ENCODE measurements at regions not wholly inside any gene's neighbourhood (a gene's known extent, or its start where the extent isn't known, plus 50 kb on each side); places are given as distances from the start of the nearest gene placed in this dataset.

GRCh38 chr6:140036196-140036595 is 661.7 kb upstream of the CITED2 start:
- no peak overlapping the region for H3K4me3 Mint-ChIP-seq (ENCODE audit: unreplicated experiment)

DNA sequence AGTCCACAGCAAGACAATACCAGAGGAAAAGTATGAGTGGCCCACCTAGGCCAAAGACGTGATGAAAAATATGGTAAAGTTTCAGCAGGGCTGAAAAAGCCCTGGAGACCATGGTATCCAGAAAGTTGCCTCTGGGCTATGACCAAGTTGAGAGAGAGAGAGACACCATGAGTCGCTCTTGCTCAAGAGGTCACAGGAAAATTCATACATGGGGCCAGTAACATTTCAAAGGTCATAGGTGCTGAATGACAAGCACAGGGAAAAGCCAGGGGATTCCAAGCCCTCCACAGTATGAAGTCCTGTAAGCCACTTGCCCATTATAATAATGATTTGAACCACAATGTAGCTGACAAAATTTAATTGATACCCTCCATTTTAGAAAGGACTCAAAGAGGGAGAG is 657.7 kb upstream of the CITED2 start:
- Histone ChIP-seq H3K4me2 (ENCODE audit: low read length) (no peak overlapping the region), H4K20me1 (ENCODE audit: insufficient read depth, low read length) (no peaks in the 10 kb centered on the region), H3K36me3 (ENCODE audit: insufficient read depth, low read length) (no peaks in the 10 kb centered on the region), H3K27me3 (ENCODE audit: insufficient read depth, low read length) (no peaks in the 10 kb centered on the region), H3K4me1 (ENCODE audit: insufficient read depth, low read length) (no peaks in the 10 kb centered on the region), H2AFZ (ENCODE audit: low read depth, low read length) (no peak overlapping the region), H3K9ac (ENCODE audit: low read length) (no peak overlapping the region), H3K27ac (ENCODE audit: low read depth, low read length) (no peak overlapping the region), H3K79me2 (ENCODE audit: insufficient read depth, low read length) (no peaks in the 10 kb centered on the region), H3K4me3 (ENCODE audit: insufficient read depth, low read depth, low read length) (no peak overlapping the region), H3K9me3 (ENCODE audit: insufficient read depth, low read depth, low read length) (peaks cover 8% of the 10 kb centered on the region)
- no peak for DNase-seq (ENCODE audit: low read depth)
- H3K4me3 Mint-ChIP-seq (ENCODE audit: unreplicated experiment) = no peak overlapping the region
- H3K27me3 Mint-ChIP-seq (ENCODE audit: low read depth, unreplicated experiment) = no peaks in the 10 kb centered on the region
- H3K36me3 Mint-ChIP-seq (ENCODE audit: low read depth, unreplicated experiment) = no peaks in the 10 kb centered on the region
- peaks cover 1% of the 10 kb centered on the region for H3K4me1 Mint-ChIP-seq (ENCODE audit: low read depth, unreplicated experiment)
- FAIRE-seq = no peak
- TF ChIP-seq EZH2 (IDR thresholded peaks at IDR 0.05; ENCODE audit: insufficient read depth, low read length) = no peak
- H3K27ac Mint-ChIP-seq (ENCODE audit: unreplicated experiment) = no peak overlapping the region
- peaks cover 7% of the 10 kb centered on the region for H3K9me3 Mint-ChIP-seq (ENCODE audit: unreplicated experiment)

More at GRCh38 chr6:140036196-140036595, 661.7 kb upstream of the CITED2 start:
- H3K9ac ChIP-seq (ENCODE audit: low read length) = no peak overlapping the region
- H3K27ac ChIP-seq (ENCODE audit: low read depth, low read length) = no peak overlapping the region
- Mint-ChIP-seq H3K4me1 (ENCODE audit: low read depth, unreplicated experiment) (peaks cover 6% of the 10 kb centered on the region), H3K27ac (ENCODE audit: unreplicated experiment) (no peak overlapping the region), H3K9me3 (ENCODE audit: unreplicated experiment) (peaks cover 4% of the 10 kb centered on the region), H3K27me3 (ENCODE audit: low read depth, unreplicated experiment) (no peaks in the 10 kb centered on the region), H3K36me3 (ENCODE audit: low read depth, unreplicated experiment) (no peaks in the 10 kb centered on the region)
- H3K4me3 ChIP-seq (ENCODE audit: insufficient read depth, low read depth, low read length) = no peak overlapping the region
- H3K4me1 ChIP-seq (ENCODE audit: insufficient read depth, low read length) = no peaks in the 10 kb centered on the region
- H3K36me3 ChIP-seq (ENCODE audit: insufficient read depth, low read length) = no peaks in the 10 kb centered on the region
- no peaks in the 10 kb centered on the region for H3K27me3 ChIP-seq (ENCODE audit: insufficient read depth, low read length)
- no peaks in the 10 kb centered on the region for H3K79me2 ChIP-seq (ENCODE audit: insufficient read depth, low read length)
- FAIRE-seq = no peak
- TF ChIP-seq, protein P1, sequence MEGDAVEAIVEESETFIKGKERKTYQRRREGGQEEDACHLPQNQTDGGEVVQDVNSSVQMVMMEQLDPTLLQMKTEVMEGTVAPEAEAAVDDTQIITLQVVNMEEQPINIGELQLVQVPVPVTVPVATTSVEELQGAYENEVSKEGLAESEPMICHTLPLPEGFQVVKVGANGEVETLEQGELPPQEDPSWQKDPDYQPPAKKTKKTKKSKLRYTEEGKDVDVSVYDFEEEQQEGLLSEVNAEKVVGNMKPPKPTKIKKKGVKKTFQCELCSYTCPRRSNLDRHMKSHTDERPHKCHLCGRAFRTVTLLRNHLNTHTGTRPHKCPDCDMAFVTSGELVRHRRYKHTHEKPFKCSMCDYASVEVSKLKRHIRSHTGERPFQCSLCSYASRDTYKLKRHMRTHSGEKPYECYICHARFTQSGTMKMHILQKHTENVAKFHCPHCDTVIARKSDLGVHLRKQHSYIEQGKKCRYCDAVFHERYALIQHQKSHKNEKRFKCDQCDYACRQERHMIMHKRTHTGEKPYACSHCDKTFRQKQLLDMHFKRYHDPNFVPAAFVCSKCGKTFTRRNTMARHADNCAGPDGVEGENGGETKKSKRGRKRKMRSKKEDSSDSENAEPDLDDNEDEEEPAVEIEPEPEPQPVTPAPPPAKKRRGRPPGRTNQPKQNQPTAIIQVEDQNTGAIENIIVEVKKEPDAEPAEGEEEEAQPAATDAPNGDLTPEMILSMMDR (IDR thresholded peaks at IDR 0.05; ENCODE audit: insufficient read depth, low read depth, low read length) = no peak
- TF ChIP-seq EZH2 (IDR thresholded peaks at IDR 0.05; ENCODE audit: insufficient read depth, low read length) = no peak
- peaks cover 8% of the 10 kb centered on the region for H3K9me3 ChIP-seq (ENCODE audit: insufficient read depth, low read depth, low read length)
- DNase-seq (ENCODE audit: low read depth) = no peak
- H2AFZ ChIP-seq (ENCODE audit: low read depth, low read length) = no peak overlapping the region
- H3K4me2 ChIP-seq (ENCODE audit: low read length) = no peak overlapping the region
- H4K20me1 ChIP-seq (ENCODE audit: insufficient read depth, low read length) = no peaks in the 10 kb centered on the region

DNA sequence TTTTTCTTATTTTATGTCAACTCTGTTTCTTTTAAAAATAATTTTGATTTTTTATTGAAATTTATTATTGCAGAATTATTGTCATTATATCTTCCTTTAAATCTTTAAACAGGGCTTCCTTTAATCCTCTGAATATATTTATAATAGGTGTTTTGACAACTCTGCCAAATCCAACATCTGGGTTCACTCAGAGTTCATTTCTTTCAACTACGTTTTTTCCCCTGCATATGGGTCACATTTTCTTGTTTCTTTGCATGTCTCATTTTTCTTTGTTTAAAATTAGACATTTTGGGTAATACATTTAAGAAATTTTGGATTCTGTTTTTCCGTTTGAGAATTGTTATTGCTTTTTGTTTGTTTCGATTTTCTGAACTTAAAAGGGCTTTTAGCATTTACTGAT is 655.1 kb upstream of the CITED2 start:
- no peaks in the 10 kb centered on the region for H3K4me1 Mint-ChIP-seq (ENCODE audit: low read depth, unreplicated experiment)
- no peak overlapping the region for H3K9ac ChIP-seq (ENCODE audit: low read length)
- no peaks in the 10 kb centered on the region for H3K27me3 Mint-ChIP-seq (ENCODE audit: low read depth, unreplicated experiment)
- no peaks in the 10 kb centered on the region for H3K9me3 ChIP-seq (ENCODE audit: insufficient read depth, low read depth, low read length)
- no peaks in the 10 kb centered on the region for H4K20me1 ChIP-seq (ENCODE audit: insufficient read depth, low read length)
- H3K79me2 ChIP-seq (ENCODE audit: insufficient read depth, low read length) = no peaks in the 10 kb centered on the region
- H3K4me2 ChIP-seq (ENCODE audit: low read length) = no peak overlapping the region
- no peak overlapping the region for H3K27ac ChIP-seq (ENCODE audit: low read depth, low read length)
- no peak overlapping the region for H3K27ac Mint-ChIP-seq (ENCODE audit: unreplicated experiment)
- TF ChIP-seq, protein P1 (IDR thresholded peaks at IDR 0.05; ENCODE audit: insufficient read depth, low read depth, low read length) = no peak
- no peak for TF ChIP-seq EZH2 (IDR thresholded peaks at IDR 0.05; ENCODE audit: insufficient read depth, low read length)
- no peaks in the 10 kb centered on the region for H3K36me3 ChIP-seq (ENCODE audit: insufficient read depth, low read length)
- H3K36me3 Mint-ChIP-seq (ENCODE audit: low read depth, unreplicated experiment) = no peaks in the 10 kb centered on the region
- FAIRE-seq (no peak), DNase-seq (ENCODE audit: low read depth) (no peak)
- peaks cover 5% of the 10 kb centered on the region for H3K9me3 Mint-ChIP-seq (ENCODE audit: unreplicated experiment)
- no peaks in the 10 kb centered on the region for H3K4me1 ChIP-seq (ENCODE audit: insufficient read depth, low read length)
- H2AFZ ChIP-seq (ENCODE audit: low read depth, low read length) = no peak overlapping the region
- H3K4me3 Mint-ChIP-seq (ENCODE audit: unreplicated experiment) = no peak overlapping the region
- H3K4me3 ChIP-seq (ENCODE audit: insufficient read depth, low read depth, low read length) = no peak overlapping the region
- H3K27me3 ChIP-seq (ENCODE audit: insufficient read depth, low read length) = no peaks in the 10 kb centered on the region
